ENCODE measurements at regions not wholly inside any gene's neighbourhood (a gene's known extent, or its start where the extent isn't known, plus 50 kb on each side); places are given as distances from the start of the nearest gene placed in this dataset.

DNA sequence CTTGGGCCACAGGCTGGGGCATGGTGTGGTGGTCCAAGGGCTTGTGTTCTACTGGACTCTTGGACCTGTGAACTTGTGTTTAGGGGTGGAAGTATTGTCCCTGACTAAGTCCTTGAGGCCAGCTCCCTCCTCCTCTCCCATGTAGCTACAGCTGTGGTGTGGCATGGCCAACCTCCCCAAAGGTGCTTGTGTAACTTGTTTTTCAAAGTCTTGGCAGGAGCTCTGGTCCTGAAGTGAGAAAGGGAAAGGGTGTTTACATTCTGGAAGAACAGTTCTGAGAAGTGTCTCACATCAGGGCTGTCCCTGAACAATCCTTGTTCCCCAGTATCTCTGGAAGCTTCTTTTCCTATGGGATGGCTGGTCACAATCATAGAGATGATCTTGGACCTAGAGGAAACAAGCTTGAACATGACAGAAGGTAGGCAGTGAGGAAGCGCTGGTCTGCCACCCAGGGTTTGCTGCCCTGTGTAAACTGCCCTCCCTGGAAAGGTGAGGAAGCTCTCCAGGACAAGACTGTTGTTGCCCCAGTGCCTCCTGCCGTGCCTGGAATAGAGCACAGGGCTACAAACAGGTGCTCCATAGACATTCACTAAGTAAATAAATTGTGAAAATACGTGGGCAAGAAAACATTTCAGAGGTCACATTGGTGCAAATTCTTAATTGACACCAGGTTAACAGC, 64.6 kb upstream of the KLF9 start:
- TF ChIP-seq POLR2A (IDR thresholded peaks at IDR 0.05), result peak; percentile 34 to 67
- TF ChIP-seq, protein P1, sequence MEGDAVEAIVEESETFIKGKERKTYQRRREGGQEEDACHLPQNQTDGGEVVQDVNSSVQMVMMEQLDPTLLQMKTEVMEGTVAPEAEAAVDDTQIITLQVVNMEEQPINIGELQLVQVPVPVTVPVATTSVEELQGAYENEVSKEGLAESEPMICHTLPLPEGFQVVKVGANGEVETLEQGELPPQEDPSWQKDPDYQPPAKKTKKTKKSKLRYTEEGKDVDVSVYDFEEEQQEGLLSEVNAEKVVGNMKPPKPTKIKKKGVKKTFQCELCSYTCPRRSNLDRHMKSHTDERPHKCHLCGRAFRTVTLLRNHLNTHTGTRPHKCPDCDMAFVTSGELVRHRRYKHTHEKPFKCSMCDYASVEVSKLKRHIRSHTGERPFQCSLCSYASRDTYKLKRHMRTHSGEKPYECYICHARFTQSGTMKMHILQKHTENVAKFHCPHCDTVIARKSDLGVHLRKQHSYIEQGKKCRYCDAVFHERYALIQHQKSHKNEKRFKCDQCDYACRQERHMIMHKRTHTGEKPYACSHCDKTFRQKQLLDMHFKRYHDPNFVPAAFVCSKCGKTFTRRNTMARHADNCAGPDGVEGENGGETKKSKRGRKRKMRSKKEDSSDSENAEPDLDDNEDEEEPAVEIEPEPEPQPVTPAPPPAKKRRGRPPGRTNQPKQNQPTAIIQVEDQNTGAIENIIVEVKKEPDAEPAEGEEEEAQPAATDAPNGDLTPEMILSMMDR (IDR thresholded peaks at IDR 0.05 in 4 of 5, conservative IDR thresholded peaks at IDR 0.05 in 1 of 5), result no peak
- Histone ChIP-seq H3K4me3 (peak overlapping the region in 3 of 4 donors; percentile 42 to 45 (median 43)), H3K27ac (peak overlapping the region; percentile 97 to 99 (median 98)), H3K27me3 (no peaks in the 10 kb centered on the region), H3K4me1 (peaks cover 74 to 90% of the 10 kb centered on the region in 2 donors), H3K36me3 (no peaks in the 10 kb centered on the region), H3K9me3 (no peaks in the 10 kb centered on the region)
- intact Hi-C loops (cut with DNase I; ENCODE audit: low total_unique reads), result no loop called here
- peak; percentile 46 to 62 for ATAC-seq
- in situ Hi-C loops (cut with MboI; ENCODE audit: low sequenced_read_pairs in 4 of 4), result no loop called here
- DNase-seq, result peak; percentile 80 to 85

DNA sequence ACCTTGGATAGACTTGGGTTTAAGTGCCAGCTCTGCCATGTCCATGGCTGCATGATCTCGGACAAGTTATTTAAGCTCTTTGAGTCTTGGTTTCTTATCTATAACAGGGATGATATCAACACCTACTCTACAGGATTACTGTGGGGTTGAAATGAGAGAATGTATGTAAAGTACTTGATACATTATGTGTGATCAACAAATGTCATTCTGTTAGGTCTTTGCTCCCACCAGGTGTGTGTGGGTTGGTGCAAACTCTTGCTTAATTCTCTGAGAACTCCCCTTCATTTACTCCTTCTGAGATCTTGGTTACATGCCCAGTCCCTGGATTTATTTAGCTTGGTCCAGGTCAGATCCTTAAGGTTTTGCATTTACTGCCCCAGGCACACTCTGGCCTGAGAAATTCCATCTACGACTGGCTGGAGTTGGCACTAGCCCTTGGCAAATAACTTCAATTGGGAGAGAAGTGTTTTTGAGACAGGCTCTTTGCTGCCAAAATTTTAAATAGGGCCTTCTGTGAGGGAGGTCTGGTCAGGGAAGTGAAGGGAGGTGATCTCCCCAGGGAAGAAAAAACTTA, 63.5 kb upstream of the KLF9 start:
- DNase-seq, result no peak
- no peaks in the 10 kb centered on the region for H3K27me3 ChIP-seq
- H3K4me1 ChIP-seq, result peaks cover 64 to 86% of the 10 kb centered on the region in 2 donors
- intact Hi-C loops (cut with DNase I; ENCODE audit: low total_unique reads), result no loop called here
- ATAC-seq, result no peak
- in situ Hi-C loops (cut with MboI; ENCODE audit: low sequenced_read_pairs in 4 of 4), result no loop called here
- peak overlapping the region; percentile 97 to 99 (median 98) for H3K27ac ChIP-seq
- no peak for TF ChIP-seq POLR2A (IDR thresholded peaks at IDR 0.05)
- TF ChIP-seq, protein P1 (IDR thresholded peaks at IDR 0.05 in 4 of 5, conservative IDR thresholded peaks at IDR 0.05 in 1 of 5), result no peak
- H3K36me3 ChIP-seq, result no peaks in the 10 kb centered on the region
- no peak overlapping the region for H3K4me3 ChIP-seq
- H3K9me3 ChIP-seq, result no peaks in the 10 kb centered on the region

DNA sequence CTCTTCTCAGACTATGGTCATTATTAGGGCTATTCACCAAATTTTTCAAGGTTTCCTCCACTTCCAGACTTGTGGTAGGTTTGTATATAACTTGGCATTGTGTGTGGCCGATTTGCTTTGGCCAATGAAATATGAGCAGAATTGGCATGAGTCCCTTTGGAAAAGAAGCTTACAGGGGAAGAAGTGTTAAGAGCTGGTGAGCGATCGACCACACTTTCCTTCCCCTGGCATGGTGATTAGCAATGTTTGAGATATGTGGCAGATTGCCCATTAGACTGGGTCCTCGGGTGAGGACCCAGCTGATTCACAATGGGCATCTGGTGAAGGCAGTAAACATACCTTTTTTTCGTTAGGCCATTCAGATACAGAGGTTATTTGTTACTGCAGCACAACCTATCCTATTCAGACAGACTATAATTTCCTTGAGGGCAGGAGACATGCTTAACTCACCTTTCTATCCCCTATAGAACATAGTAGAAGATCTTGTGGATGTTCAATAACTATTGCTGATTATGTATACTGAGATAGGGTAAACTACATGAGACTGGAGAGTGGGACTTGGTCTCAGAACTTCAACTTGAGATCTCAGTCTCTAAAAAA, 62.8 kb upstream of the KLF9 start:
- no peaks in the 10 kb centered on the region for H3K36me3 ChIP-seq
- TF ChIP-seq, protein P1 (IDR thresholded peaks at IDR 0.05 in 4 of 5, conservative IDR thresholded peaks at IDR 0.05 in 1 of 5), result no peak
- no peak for TF ChIP-seq POLR2A (IDR thresholded peaks at IDR 0.05)
- ATAC-seq, result no peak
- H3K9me3 ChIP-seq, result no peaks in the 10 kb centered on the region
- in situ Hi-C loops (cut with MboI; ENCODE audit: low sequenced_read_pairs in 4 of 4), result no loop called here
- peaks cover 59 to 87% of the 10 kb centered on the region in 2 donors for H3K4me1 ChIP-seq
- intact Hi-C loops (cut with DNase I; ENCODE audit: low total_unique reads), result no loop called here
- H3K4me3 ChIP-seq, result no peak overlapping the region
- H3K27ac ChIP-seq, result peak overlapping the region; percentile 97 to 99 (median 98)
- H3K27me3 ChIP-seq, result no peaks in the 10 kb centered on the region
- no peak for DNase-seq

DNA sequence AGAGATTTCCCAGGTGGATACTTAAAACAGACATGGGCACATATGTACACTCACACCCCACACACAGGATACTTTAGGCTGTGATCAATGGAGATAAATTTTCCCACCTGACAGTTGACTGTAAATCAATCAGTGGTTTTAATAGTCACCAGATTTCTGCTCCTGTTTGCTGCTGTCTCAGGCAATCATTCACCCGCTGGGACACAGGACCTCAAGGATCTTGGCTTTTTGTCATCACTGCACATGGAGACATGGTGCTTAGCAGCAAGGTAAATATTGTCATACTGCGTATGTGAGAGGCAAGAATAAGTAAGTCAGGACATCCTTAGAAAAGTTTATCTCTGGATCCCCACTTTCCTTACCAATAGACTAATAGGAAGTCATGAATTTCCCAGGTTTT, 60.8 kb upstream of the KLF9 start:
- no peak for DNase-seq
- Histone ChIP-seq H3K4me3 (no peak overlapping the region), H3K27ac (peak overlapping the region; percentile 27 to 74 (median 60)), H3K36me3 (no peaks in the 10 kb centered on the region), H3K27me3 (no peaks in the 10 kb centered on the region), H3K9me3 (no peaks in the 10 kb centered on the region), H3K4me1 (peaks cover 56 to 86% of the 10 kb centered on the region in 2 donors)
- in situ Hi-C loops (cut with MboI; ENCODE audit: low sequenced_read_pairs in 4 of 4), result no loop called here
- ATAC-seq, result no peak
- intact Hi-C loops (cut with DNase I; ENCODE audit: low total_unique reads), result no loop called here
- TF ChIP-seq, protein P1 (IDR thresholded peaks at IDR 0.05 in 4 of 5, conservative IDR thresholded peaks at IDR 0.05 in 1 of 5), result no peak
- TF ChIP-seq POLR2A (IDR thresholded peaks at IDR 0.05), result no peak
